Activated naive CD4-positive, alpha-beta T cell treated with anti-CD3 and anti-CD28 coated beads for 36 hours (primary cell): ENCODE measurements at regions not wholly inside any gene's neighbourhood (a gene's known extent, or its start where the extent isn't known, plus 50 kb on each side); places are given as distances from the start of the nearest gene placed in this dataset.

Experiments used
- CTCF ChIA-PET: fragments of 350-600 bp; sonication (Branson Sonifier 250); formaldehyde crosslinking; loops from one replicate; lab custom pipeline; 2021; ENCODE audit warnings: antibody characterized with exemption; lab: Charles Lee
- DNase-seq: peaks from one replicate; pipeline ENCODE4 v3.0.0-alpha.2; 2020
- H3K27ac Mint-ChIP-seq: one replicate; pipeline ENCODE4 v1.8.0; 2021; ENCODE audit warnings: mild to moderate bottlenecking, mixed read lengths
- H3K27me3 Mint-ChIP-seq: one replicate; pipeline ENCODE4 v1.8.0; 2021; ENCODE audit warnings: low read depth, mixed read lengths
- H3K36me3 Mint-ChIP-seq: one replicate; pipeline ENCODE4 v1.8.0; 2021; ENCODE audit warnings: low read depth, mixed read lengths
- H3K4me1 Mint-ChIP-seq: one replicate; pipeline ENCODE4 v1.8.0; 2021; ENCODE audit warnings: low read depth, mixed read lengths
- H3K4me3 Mint-ChIP-seq: one replicate; pipeline ENCODE4 v1.8.0; 2021; ENCODE audit warnings: mild to moderate bottlenecking, moderate library complexity, mixed read lengths
- H3K9me3 Mint-ChIP-seq: one replicate; pipeline ENCODE4 v1.8.0; 2021; ENCODE audit warnings: mixed read lengths
- intact Hi-C: fragments of 100-400 bp; cut with micrococcal nuclease; formaldehyde crosslinking; loops from one replicate; pipeline ENCODE4 v1.15.1; 2023

GRCh38 chr20:24894488-24894887 lies 54.6 kb upstream of the CST7 start:
- no peak overlapping the region for H3K4me3 Mint-ChIP-seq
- CTCF ChIA-PET = no interaction called here
- intact Hi-C loops = no loop called here

GRCh38 chr20:24894967-24895366 lies 54.1 kb upstream of the CST7 start:
- Mint-ChIP-seq H3K27ac (no peak overlapping the region), H3K4me3 (no peak overlapping the region), H3K4me1 (no peaks in the 10 kb centered on the region), H3K27me3 (no peaks in the 10 kb centered on the region), H3K36me3 (no peaks in the 10 kb centered on the region), H3K9me3 (peaks cover 18% of the 10 kb centered on the region)
- CTCF ChIA-PET = no interaction called here
- intact Hi-C loops = no loop called here
- no peak for DNase-seq

More at GRCh38 chr20:24894488-24894887, 54.6 kb upstream of the CST7 start:
- H3K9me3 Mint-ChIP-seq = peaks cover 13% of the 10 kb centered on the region
- no peaks in the 10 kb centered on the region for H3K27me3 Mint-ChIP-seq
- no peak for DNase-seq
- no peak overlapping the region for H3K27ac Mint-ChIP-seq
- no peaks in the 10 kb centered on the region for H3K36me3 Mint-ChIP-seq
- no peaks in the 10 kb centered on the region for H3K4me1 Mint-ChIP-seq

- no peak overlapping the region for H3K4me3 Mint-ChIP-seq
- H3K9me3 Mint-ChIP-seq = peaks cover 19% of the 10 kb centered on the region
- no peaks in the 10 kb centered on the region for H3K4me1 Mint-ChIP-seq
- CTCF ChIA-PET = no interaction called here
- H3K27ac Mint-ChIP-seq = no peak overlapping the region
- intact Hi-C loops = no loop called here
- no peaks in the 10 kb centered on the region for H3K36me3 Mint-ChIP-seq
- H3K27me3 Mint-ChIP-seq = peaks cover 1% of the 10 kb centered on the region
- DNase-seq = no peak
Measured at GRCh38 chr20:24895431-24895830, 53.6 kb upstream of the CST7 start.

GRCh38 chr20:24895898-24896658 lies 53.0 kb upstream of the CST7 start:
- Mint-ChIP-seq H3K9me3 (peaks cover 21% of the 10 kb centered on the region), H3K4me1 (no peaks in the 10 kb centered on the region), H3K36me3 (no peaks in the 10 kb centered on the region), H3K27ac (no peak overlapping the region), H3K27me3 (peaks cover 2% of the 10 kb centered on the region), H3K4me3 (no peak overlapping the region)
- CTCF ChIA-PET = no interaction called here
- no peak for DNase-seq
- intact Hi-C loops = no loop called here

GRCh38 chr20:24896984-24897383 lies 52.1 kb upstream of the CST7 start:
- Mint-ChIP-seq H3K9me3 (peaks cover 21% of the 10 kb centered on the region), H3K4me1 (no peaks in the 10 kb centered on the region), H3K4me3 (no peak overlapping the region), H3K27ac (no peak overlapping the region), H3K27me3 (peaks cover 2% of the 10 kb centered on the region), H3K36me3 (no peaks in the 10 kb centered on the region)
- intact Hi-C loops = no loop called here
- CTCF ChIA-PET = no interaction called here
- no peak for DNase-seq

- Mint-ChIP-seq H3K27me3 (peaks cover 2% of the 10 kb centered on the region), H3K27ac (no peak overlapping the region), H3K36me3 (no peaks in the 10 kb centered on the region), H3K9me3 (peaks cover 21% of the 10 kb centered on the region), H3K4me3 (no peak overlapping the region), H3K4me1 (no peaks in the 10 kb centered on the region)
- DNase-seq = no peak
- intact Hi-C loops = no loop called here
- CTCF ChIA-PET = no interaction called here
Measured at GRCh38 chr20:24897974-24898373, 51.1 kb upstream of the CST7 start.

- no peaks in the 10 kb centered on the region for H3K4me1 Mint-ChIP-seq
- peaks cover 2% of the 10 kb centered on the region for H3K27me3 Mint-ChIP-seq
- CTCF ChIA-PET = no interaction called here
- H3K4me3 Mint-ChIP-seq = no peak overlapping the region
- H3K36me3 Mint-ChIP-seq = no peaks in the 10 kb centered on the region
- intact Hi-C loops = no loop called here
- H3K27ac Mint-ChIP-seq = no peak overlapping the region
- H3K9me3 Mint-ChIP-seq = peaks cover 21% of the 10 kb centered on the region
- DNase-seq = no peak
Measured at GRCh38 chr20:24899153-24899552, 49.9 kb upstream of the CST7 start.
